ENCODE measurements at regions not wholly inside any gene's neighbourhood (a gene's known extent, or its start where the extent isn't known, plus 50 kb on each side); places are given as distances from the start of the nearest gene placed in this dataset.

GRCh38 chr10:4645836-4646235 lies 180.2 kb upstream of the AKR1E2 start:
- FAIRE-seq (no peak), DNase-seq (ENCODE audit: insufficient read length, low spot score) (no peak)
- TF ChIP-seq POLR2A (IDR thresholded peaks at IDR 0.05; ENCODE audit: low read depth, low read length) = no peak
- no peak for TF ChIP-seq POLR2AphosphoS5 (IDR thresholded peaks at IDR 0.05; ENCODE audit: low read depth, low read length)
- TF ChIP-seq POU2F2 (IDR thresholded peaks at IDR 0.05; ENCODE audit: low read depth, low read length) = no peak
- no peak for TF ChIP-seq PAX5 (IDR thresholded peaks at IDR 0.05; ENCODE audit: insufficient read depth, low read length, severe bottlenecking)
- no peak for TF ChIP-seq SPI1 (IDR thresholded peaks at IDR 0.05; ENCODE audit: low read depth, low read length)
- no peak for TF ChIP-seq TAF1 (IDR thresholded peaks at IDR 0.05; ENCODE audit: low read depth, low read length)

GRCh38 chr10:4643471-4643870 lies 182.5 kb upstream of the AKR1E2 start:
- TF ChIP-seq SPI1 (IDR thresholded peaks at IDR 0.05; ENCODE audit: low read depth, low read length) (no peak), POLR2AphosphoS5 (IDR thresholded peaks at IDR 0.05; ENCODE audit: low read depth, low read length) (no peak), POLR2A (IDR thresholded peaks at IDR 0.05; ENCODE audit: low read depth, low read length) (no peak), POU2F2 (IDR thresholded peaks at IDR 0.05; ENCODE audit: low read depth, low read length) (no peak), PAX5 (IDR thresholded peaks at IDR 0.05; ENCODE audit: insufficient read depth, low read length, severe bottlenecking) (no peak), TAF1 (IDR thresholded peaks at IDR 0.05; ENCODE audit: low read depth, low read length) (no peak)
- DNase-seq (ENCODE audit: insufficient read length, low spot score) (no peak), FAIRE-seq (no peak)

GRCh38 chr10:4639960-4640359 lies 186.0 kb upstream of the AKR1E2 start:
- TF ChIP-seq POLR2A (IDR thresholded peaks at IDR 0.05; ENCODE audit: low read depth, low read length) (no peak), POLR2AphosphoS5 (IDR thresholded peaks at IDR 0.05; ENCODE audit: low read depth, low read length) (no peak), PAX5 (IDR thresholded peaks at IDR 0.05; ENCODE audit: insufficient read depth, low read length, severe bottlenecking) (no peak), POU2F2 (IDR thresholded peaks at IDR 0.05; ENCODE audit: low read depth, low read length) (no peak), SPI1 (IDR thresholded peaks at IDR 0.05; ENCODE audit: low read depth, low read length) (no peak), TAF1 (IDR thresholded peaks at IDR 0.05; ENCODE audit: low read depth, low read length) (no peak)
- DNase-seq (ENCODE audit: insufficient read length, low spot score) (no peak), FAIRE-seq (no peak)

- TF ChIP-seq TAF1 (IDR thresholded peaks at IDR 0.05; ENCODE audit: low read depth, low read length) (no peak), POU2F2 (IDR thresholded peaks at IDR 0.05; ENCODE audit: low read depth, low read length) (no peak), PAX5 (IDR thresholded peaks at IDR 0.05; ENCODE audit: insufficient read depth, low read length, severe bottlenecking) (no peak), POLR2A (IDR thresholded peaks at IDR 0.05; ENCODE audit: low read depth, low read length) (no peak), SPI1 (IDR thresholded peaks at IDR 0.05; ENCODE audit: low read depth, low read length) (no peak), POLR2AphosphoS5 (IDR thresholded peaks at IDR 0.05; ENCODE audit: low read depth, low read length) (no peak)
- FAIRE-seq = no peak
Measured at GRCh38 chr10:4638099-4638498, 187.9 kb upstream of the AKR1E2 start.

GRCh38 chr10:4637657-4638056 lies 188.3 kb upstream of the AKR1E2 start:
- FAIRE-seq = no peak
- TF ChIP-seq TAF1 (IDR thresholded peaks at IDR 0.05; ENCODE audit: low read depth, low read length) (no peak), SPI1 (IDR thresholded peaks at IDR 0.05; ENCODE audit: low read depth, low read length) (no peak), PAX5 (IDR thresholded peaks at IDR 0.05; ENCODE audit: insufficient read depth, low read length, severe bottlenecking) (no peak), POLR2A (IDR thresholded peaks at IDR 0.05; ENCODE audit: low read depth, low read length) (no peak), POLR2AphosphoS5 (IDR thresholded peaks at IDR 0.05; ENCODE audit: low read depth, low read length) (no peak), POU2F2 (IDR thresholded peaks at IDR 0.05; ENCODE audit: low read depth, low read length) (no peak)
- no peak for DNase-seq (ENCODE audit: insufficient read length, low spot score)

More at GRCh38 chr10:4638099-4638498, 187.9 kb upstream of the AKR1E2 start:
- no peak for DNase-seq (ENCODE audit: insufficient read length, low spot score)

GRCh38 chr10:4635883-4636282 lies 190.1 kb upstream of the AKR1E2 start:
- no peak for FAIRE-seq
- TF ChIP-seq POLR2A (IDR thresholded peaks at IDR 0.05; ENCODE audit: low read depth, low read length) = no peak
- no peak for TF ChIP-seq PAX5 (IDR thresholded peaks at IDR 0.05; ENCODE audit: insufficient read depth, low read length, severe bottlenecking)
- TF ChIP-seq TAF1 (IDR thresholded peaks at IDR 0.05; ENCODE audit: low read depth, low read length) = no peak
- TF ChIP-seq POU2F2 (IDR thresholded peaks at IDR 0.05; ENCODE audit: low read depth, low read length) = no peak
- no peak for TF ChIP-seq POLR2AphosphoS5 (IDR thresholded peaks at IDR 0.05; ENCODE audit: low read depth, low read length)
- TF ChIP-seq SPI1 (IDR thresholded peaks at IDR 0.05; ENCODE audit: low read depth, low read length) = no peak

GRCh38 chr10:4635388-4635787 lies 190.6 kb upstream of the AKR1E2 start:
- DNase-seq (ENCODE audit: insufficient read length, low spot score) (no peak), FAIRE-seq (no peak)

More at GRCh38 chr10:4635883-4636282, 190.1 kb upstream of the AKR1E2 start:
- DNase-seq (ENCODE audit: insufficient read length, low spot score) = no peak

GRCh38 chr10:4633776-4634175 lies 192.2 kb upstream of the AKR1E2 start:
- FAIRE-seq (no peak), DNase-seq (ENCODE audit: insufficient read length, low spot score) (no peak)
- TF ChIP-seq POU2F2 (IDR thresholded peaks at IDR 0.05; ENCODE audit: low read depth, low read length) (no peak), SPI1 (IDR thresholded peaks at IDR 0.05; ENCODE audit: low read depth, low read length) (no peak), POLR2AphosphoS5 (IDR thresholded peaks at IDR 0.05; ENCODE audit: low read depth, low read length) (no peak), PAX5 (IDR thresholded peaks at IDR 0.05; ENCODE audit: insufficient read depth, low read length, severe bottlenecking) (no peak)

More at GRCh38 chr10:4635388-4635787, 190.6 kb upstream of the AKR1E2 start:
- TF ChIP-seq SPI1 (IDR thresholded peaks at IDR 0.05; ENCODE audit: low read depth, low read length) (no peak), PAX5 (IDR thresholded peaks at IDR 0.05; ENCODE audit: insufficient read depth, low read length, severe bottlenecking) (no peak), POLR2AphosphoS5 (IDR thresholded peaks at IDR 0.05; ENCODE audit: low read depth, low read length) (no peak), TAF1 (IDR thresholded peaks at IDR 0.05; ENCODE audit: low read depth, low read length) (no peak), POU2F2 (IDR thresholded peaks at IDR 0.05; ENCODE audit: low read depth, low read length) (no peak), POLR2A (IDR thresholded peaks at IDR 0.05; ENCODE audit: low read depth, low read length) (no peak)

GRCh38 chr10:4633186-4633585 lies 192.8 kb upstream of the AKR1E2 start:
- TF ChIP-seq PAX5 (IDR thresholded peaks at IDR 0.05; ENCODE audit: insufficient read depth, low read length, severe bottlenecking) (no peak), POLR2A (IDR thresholded peaks at IDR 0.05; ENCODE audit: low read depth, low read length) (no peak), POU2F2 (IDR thresholded peaks at IDR 0.05; ENCODE audit: low read depth, low read length) (no peak), TAF1 (IDR thresholded peaks at IDR 0.05; ENCODE audit: low read depth, low read length) (no peak), POLR2AphosphoS5 (IDR thresholded peaks at IDR 0.05; ENCODE audit: low read depth, low read length) (no peak), SPI1 (IDR thresholded peaks at IDR 0.05; ENCODE audit: low read depth, low read length) (no peak)
- FAIRE-seq = no peak
- DNase-seq (ENCODE audit: insufficient read length, low spot score) = no peak

- DNase-seq (ENCODE audit: insufficient read length, low spot score) = no peak
- no peak for TF ChIP-seq POLR2AphosphoS5 (IDR thresholded peaks at IDR 0.05; ENCODE audit: low read depth, low read length)
- TF ChIP-seq PAX5 (IDR thresholded peaks at IDR 0.05; ENCODE audit: insufficient read depth, low read length, severe bottlenecking) = no peak
- TF ChIP-seq TAF1 (IDR thresholded peaks at IDR 0.05; ENCODE audit: low read depth, low read length) = no peak
- TF ChIP-seq POU2F2 (IDR thresholded peaks at IDR 0.05; ENCODE audit: low read depth, low read length) = no peak
- TF ChIP-seq POLR2A (IDR thresholded peaks at IDR 0.05; ENCODE audit: low read depth, low read length) = no peak
- no peak for TF ChIP-seq SPI1 (IDR thresholded peaks at IDR 0.05; ENCODE audit: low read depth, low read length)
- no peak for FAIRE-seq
Measured at GRCh38 chr10:4632757-4633156, 193.2 kb upstream of the AKR1E2 start.
